Activated T-cell treated with anti-CD3 and anti-CD28 coated beads, Interleukin-2, amount 50 U/mL, for 24 hours (primary cell): ENCODE measurements at regions not wholly inside any gene's neighbourhood (a gene's known extent, or its start where the extent isn't known, plus 50 kb on each side); places are given as distances from the start of the nearest gene placed in this dataset.

ENCODE experiments used
- DNase-seq: peaks from one replicate; pipeline ENCODE4 v3.0.0-alpha.2; 2020
- H3K27ac Mint-ChIP-seq: 2 replicates; pipeline ENCODE4 v1.8.0; 2020; ENCODE audit warnings: mild to moderate bottlenecking, mixed read lengths
- H3K27me3 Mint-ChIP-seq: 2 replicates; pipeline ENCODE4 v1.8.0; 2020; ENCODE audit warnings: mixed read lengths
- H3K36me3 Mint-ChIP-seq: 2 replicates; pipeline ENCODE4 v1.8.0; 2020; ENCODE audit warnings: low read depth, mixed read lengths
- H3K4me1 Mint-ChIP-seq: 2 replicates; pipeline ENCODE4 v1.8.0; 2020; ENCODE audit warnings: low read depth, mixed read lengths
- H3K4me3 Mint-ChIP-seq: 2 replicates; pipeline ENCODE4 v1.8.0; 2020; ENCODE audit warnings: mild to moderate bottlenecking, moderate library complexity, mixed read lengths
- H3K9me3 Mint-ChIP-seq: 2 replicates; pipeline ENCODE4 v1.8.0; 2020; ENCODE audit warnings: mixed read lengths

GRCh38 chr19:30318261-30318660, 53.9 kb upstream of the ZNF536 start:
- H3K4me1 Mint-ChIP-seq, result no peaks in the 10 kb centered on the region
- no peak overlapping the region for H3K27ac Mint-ChIP-seq
- peaks cover 11% of the 10 kb centered on the region for H3K9me3 Mint-ChIP-seq
- H3K4me3 Mint-ChIP-seq, result no peak overlapping the region
- no peak for DNase-seq
- H3K27me3 Mint-ChIP-seq, result no peaks in the 10 kb centered on the region
- H3K36me3 Mint-ChIP-seq, result no peaks in the 10 kb centered on the region

GRCh38 chr19:30318936-30319335, 53.2 kb upstream of the ZNF536 start:
- DNase-seq, result no peak
- Mint-ChIP-seq H3K4me1 (no peaks in the 10 kb centered on the region), H3K9me3 (peaks cover 11% of the 10 kb centered on the region), H3K4me3 (no peak overlapping the region), H3K27me3 (no peaks in the 10 kb centered on the region), H3K36me3 (no peaks in the 10 kb centered on the region), H3K27ac (no peak overlapping the region)

GRCh38 chr19:30319411-30319810, 52.8 kb upstream of the ZNF536 start:
- Mint-ChIP-seq H3K9me3 (peaks cover 11% of the 10 kb centered on the region), H3K27me3 (no peaks in the 10 kb centered on the region), H3K27ac (no peak overlapping the region), H3K36me3 (no peaks in the 10 kb centered on the region), H3K4me3 (no peak overlapping the region), H3K4me1 (no peaks in the 10 kb centered on the region)
- no peak for DNase-seq

DNA sequence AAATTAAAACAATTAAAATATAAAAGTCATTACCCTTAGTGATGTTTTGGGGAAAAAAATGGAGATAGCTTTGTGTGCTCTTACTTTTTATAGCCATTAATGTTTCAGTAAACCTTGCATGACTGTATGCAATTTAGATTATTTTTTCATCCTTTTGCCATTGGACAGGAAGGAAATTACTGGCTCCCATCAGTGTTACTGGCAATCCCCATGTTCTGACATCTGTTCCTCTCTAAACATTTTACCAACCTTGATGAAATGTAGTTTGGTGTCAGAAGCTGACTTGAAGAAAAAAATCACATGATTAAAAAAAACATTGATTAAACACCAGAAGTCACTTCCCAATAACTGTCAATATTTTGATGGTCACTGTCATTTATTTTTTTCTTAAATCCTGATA, 52.3 kb upstream of the ZNF536 start:
- H3K36me3 Mint-ChIP-seq, result no peaks in the 10 kb centered on the region
- H3K9me3 Mint-ChIP-seq, result peaks cover 11% of the 10 kb centered on the region
- no peaks in the 10 kb centered on the region for H3K27me3 Mint-ChIP-seq

GRCh38 chr19:30320466-30320865, 51.7 kb upstream of the ZNF536 start:
- no peaks in the 10 kb centered on the region for H3K4me1 Mint-ChIP-seq
- no peaks in the 10 kb centered on the region for H3K36me3 Mint-ChIP-seq
- no peak overlapping the region for H3K27ac Mint-ChIP-seq
- H3K4me3 Mint-ChIP-seq, result no peak overlapping the region
- no peak for DNase-seq
- no peaks in the 10 kb centered on the region for H3K27me3 Mint-ChIP-seq
- peaks cover 8% of the 10 kb centered on the region for H3K9me3 Mint-ChIP-seq

More for the DNA sequence above, 52.3 kb upstream of the ZNF536 start:
- H3K4me1 Mint-ChIP-seq, result no peaks in the 10 kb centered on the region
- H3K27ac Mint-ChIP-seq, result no peak overlapping the region
- H3K4me3 Mint-ChIP-seq, result no peak overlapping the region
- no peak for DNase-seq

DNA sequence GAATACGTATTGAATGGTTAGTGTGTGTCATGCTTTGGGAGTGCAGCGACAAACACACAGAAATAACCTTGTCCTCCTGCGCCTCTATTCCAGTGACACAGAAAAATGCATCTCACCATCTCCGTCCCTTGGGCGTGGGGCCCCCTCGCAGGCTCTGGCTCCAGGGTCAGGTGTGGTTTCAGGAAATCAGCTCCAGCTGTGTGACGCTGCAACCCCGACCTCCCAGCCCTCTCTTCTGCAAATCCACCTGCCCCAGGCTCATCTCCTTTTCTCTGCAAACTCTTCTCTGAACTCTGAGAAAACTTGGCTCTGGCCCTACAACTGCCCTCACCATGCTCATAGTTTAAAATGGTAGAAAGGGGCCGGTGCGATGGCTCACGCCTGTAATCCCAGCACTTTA, 51.3 kb upstream of the ZNF536 start:
- Mint-ChIP-seq H3K27me3 (no peaks in the 10 kb centered on the region), H3K4me3 (no peak overlapping the region), H3K4me1 (no peaks in the 10 kb centered on the region), H3K27ac (no peak overlapping the region), H3K36me3 (no peaks in the 10 kb centered on the region), H3K9me3 (peaks cover 6% of the 10 kb centered on the region)
- DNase-seq, result no peak
